Panc1 (cell line): ENCODE measurements at regions not wholly inside any gene's neighbourhood (a gene's known extent, or its start where the extent isn't known, plus 50 kb on each side); places are given as distances from the start of the nearest gene placed in this dataset.

Experiments
- POLR2AphosphoS5 ChIP-seq: IDR thresholded peaks from 2 replicates; pipeline ENCODE4 v1.6.1; 2012; ENCODE audit warnings: mild to moderate bottlenecking, low read depth, low read length, moderate library complexity
- SIN3A ChIP-seq: IDR thresholded peaks from 2 replicates; pipeline ENCODE4 v1.6.1; 2012; ENCODE audit warnings: low read depth, mild to moderate bottlenecking, low read length, moderate library complexity, borderline replicate concordance; ENCODE audit not compliant: insufficient read depth
- TCF7L2 ChIP-seq: IDR thresholded peaks from 2 replicates; pipeline ENCODE4 v1.6.1; 2011; ENCODE audit warnings: mild to moderate bottlenecking, low read depth, low read length, inconsistent platforms
- TF ChIP-seq, protein P1 (sequence below): fragments of 450-650 bp; IDR thresholded peaks from 2 replicates; pipeline ENCODE4 v1.5.1; 2017; ENCODE audit warnings: mild to moderate bottlenecking
- TF ChIP-seq, protein P2 (sequence below), 2 experiments: IDR thresholded peaks; 2 replicates each; pipeline ENCODE4 v1.6.1; 2011 to 2012; ENCODE audit warnings: low read depth in 2 of 2, control low read depth in 1 of 2, low read length in 1 of 2, mild to moderate bottlenecking in 1 of 2, moderate library complexity in 1 of 2; ENCODE audit not compliant: insufficient read depth in 1 of 2

DNA sequence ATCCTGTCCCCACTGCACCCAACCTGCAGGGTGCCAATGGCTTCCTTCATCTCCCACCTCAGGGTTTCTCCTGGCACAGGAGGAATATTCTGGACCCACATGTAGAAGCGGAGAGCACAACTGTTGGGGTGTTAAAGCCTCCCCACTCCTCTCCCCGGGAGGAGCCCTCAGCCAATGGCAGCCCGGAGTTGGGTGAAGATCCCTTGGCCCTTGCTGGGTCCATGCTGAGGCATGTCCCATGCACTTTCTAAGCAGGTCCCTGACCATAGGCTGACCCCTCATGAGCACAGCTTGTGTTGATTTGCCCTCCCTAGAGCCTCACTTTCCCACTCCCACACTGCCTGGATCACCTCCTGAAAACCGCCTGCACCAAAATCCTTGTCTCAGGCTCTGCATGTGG lies 97.2 kb upstream of the PMEPA1 start:
- TF ChIP-seq, protein P1, sequence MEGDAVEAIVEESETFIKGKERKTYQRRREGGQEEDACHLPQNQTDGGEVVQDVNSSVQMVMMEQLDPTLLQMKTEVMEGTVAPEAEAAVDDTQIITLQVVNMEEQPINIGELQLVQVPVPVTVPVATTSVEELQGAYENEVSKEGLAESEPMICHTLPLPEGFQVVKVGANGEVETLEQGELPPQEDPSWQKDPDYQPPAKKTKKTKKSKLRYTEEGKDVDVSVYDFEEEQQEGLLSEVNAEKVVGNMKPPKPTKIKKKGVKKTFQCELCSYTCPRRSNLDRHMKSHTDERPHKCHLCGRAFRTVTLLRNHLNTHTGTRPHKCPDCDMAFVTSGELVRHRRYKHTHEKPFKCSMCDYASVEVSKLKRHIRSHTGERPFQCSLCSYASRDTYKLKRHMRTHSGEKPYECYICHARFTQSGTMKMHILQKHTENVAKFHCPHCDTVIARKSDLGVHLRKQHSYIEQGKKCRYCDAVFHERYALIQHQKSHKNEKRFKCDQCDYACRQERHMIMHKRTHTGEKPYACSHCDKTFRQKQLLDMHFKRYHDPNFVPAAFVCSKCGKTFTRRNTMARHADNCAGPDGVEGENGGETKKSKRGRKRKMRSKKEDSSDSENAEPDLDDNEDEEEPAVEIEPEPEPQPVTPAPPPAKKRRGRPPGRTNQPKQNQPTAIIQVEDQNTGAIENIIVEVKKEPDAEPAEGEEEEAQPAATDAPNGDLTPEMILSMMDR = no peak
- TF ChIP-seq POLR2AphosphoS5 = no peak
- TF ChIP-seq, protein P2, sequence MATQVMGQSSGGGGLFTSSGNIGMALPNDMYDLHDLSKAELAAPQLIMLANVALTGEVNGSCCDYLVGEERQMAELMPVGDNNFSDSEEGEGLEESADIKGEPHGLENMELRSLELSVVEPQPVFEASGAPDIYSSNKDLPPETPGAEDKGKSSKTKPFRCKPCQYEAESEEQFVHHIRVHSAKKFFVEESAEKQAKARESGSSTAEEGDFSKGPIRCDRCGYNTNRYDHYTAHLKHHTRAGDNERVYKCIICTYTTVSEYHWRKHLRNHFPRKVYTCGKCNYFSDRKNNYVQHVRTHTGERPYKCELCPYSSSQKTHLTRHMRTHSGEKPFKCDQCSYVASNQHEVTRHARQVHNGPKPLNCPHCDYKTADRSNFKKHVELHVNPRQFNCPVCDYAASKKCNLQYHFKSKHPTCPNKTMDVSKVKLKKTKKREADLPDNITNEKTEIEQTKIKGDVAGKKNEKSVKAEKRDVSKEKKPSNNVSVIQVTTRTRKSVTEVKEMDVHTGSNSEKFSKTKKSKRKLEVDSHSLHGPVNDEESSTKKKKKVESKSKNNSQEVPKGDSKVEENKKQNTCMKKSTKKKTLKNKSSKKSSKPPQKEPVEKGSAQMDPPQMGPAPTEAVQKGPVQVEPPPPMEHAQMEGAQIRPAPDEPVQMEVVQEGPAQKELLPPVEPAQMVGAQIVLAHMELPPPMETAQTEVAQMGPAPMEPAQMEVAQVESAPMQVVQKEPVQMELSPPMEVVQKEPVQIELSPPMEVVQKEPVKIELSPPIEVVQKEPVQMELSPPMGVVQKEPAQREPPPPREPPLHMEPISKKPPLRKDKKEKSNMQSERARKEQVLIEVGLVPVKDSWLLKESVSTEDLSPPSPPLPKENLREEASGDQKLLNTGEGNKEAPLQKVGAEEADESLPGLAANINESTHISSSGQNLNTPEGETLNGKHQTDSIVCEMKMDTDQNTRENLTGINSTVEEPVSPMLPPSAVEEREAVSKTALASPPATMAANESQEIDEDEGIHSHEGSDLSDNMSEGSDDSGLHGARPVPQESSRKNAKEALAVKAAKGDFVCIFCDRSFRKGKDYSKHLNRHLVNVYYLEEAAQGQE (IDR thresholded peaks at IDR 0.05; ENCODE audit: insufficient read depth in 1 of 2, low read depth in 2 of 2, low read length in 1 of 2) = no peak
- no peak for TF ChIP-seq SIN3A
- no peak for TF ChIP-seq TCF7L2
